Neutrophil (primary cell): ENCODE measurements at regions not wholly inside any gene's neighbourhood (a gene's known extent, or its start where the extent isn't known, plus 50 kb on each side); places are given as distances from the start of the nearest gene placed in this dataset.

Experiments
- H3K27ac ChIP-seq: fragments of 200-600 bp; sonication (generic); 2 replicates; pipeline ENCODE4 v1.5.1; 2016; ENCODE audit warnings: mild to moderate bottlenecking, moderate library complexity
- H3K27me3 ChIP-seq: fragments of 200-600 bp; sonication (generic); 2 replicates; pipeline ENCODE4 v1.6.0; 2016; ENCODE audit warnings: mild to moderate bottlenecking
- H3K36me3 ChIP-seq: fragments of 200-600 bp; sonication (generic); 2 replicates; pipeline ENCODE4 v1.5.1; 2017
- H3K4me1 ChIP-seq, 2 experiments: fragments of 200-600 bp in 1 of 2; sonication (generic) in 1 of 2; 1 replicate in 1 of 2; 2 replicates in 1 of 2; pipeline versions ENCODE4 v1.5.1 to v1.6.1; 2013 to 2016; ENCODE audit warnings: low read depth in 1 of 2, low read length in 1 of 2, mild to moderate bottlenecking in 1 of 2, moderate library complexity in 1 of 2; ENCODE audit not compliant: control insufficient read depth in 1 of 2, insufficient read depth in 1 of 2
- H3K4me3 ChIP-seq, 2 experiments: fragments of 200-600 bp in 1 of 2; sonication (generic) in 1 of 2; 1 replicate in 1 of 2; 2 replicates in 1 of 2; pipeline ENCODE4 v1.5.1; 2013 to 2016; ENCODE audit warnings: low read depth in 1 of 2, low read length in 1 of 2, mild to moderate bottlenecking in 1 of 2, moderate library complexity in 1 of 2
- H3K9me3 ChIP-seq: fragments of 200-600 bp; sonication (generic); 2 replicates; pipeline ENCODE4 v1.5.1; 2016
- TF ChIP-seq, protein P1 (sequence below): fragments of 200-600 bp; sonication (generic); IDR thresholded peaks from 2 replicates; pipeline ENCODE4 v1.5.1; 2016; ENCODE audit warnings: antibody characterized with exemption

DNA sequence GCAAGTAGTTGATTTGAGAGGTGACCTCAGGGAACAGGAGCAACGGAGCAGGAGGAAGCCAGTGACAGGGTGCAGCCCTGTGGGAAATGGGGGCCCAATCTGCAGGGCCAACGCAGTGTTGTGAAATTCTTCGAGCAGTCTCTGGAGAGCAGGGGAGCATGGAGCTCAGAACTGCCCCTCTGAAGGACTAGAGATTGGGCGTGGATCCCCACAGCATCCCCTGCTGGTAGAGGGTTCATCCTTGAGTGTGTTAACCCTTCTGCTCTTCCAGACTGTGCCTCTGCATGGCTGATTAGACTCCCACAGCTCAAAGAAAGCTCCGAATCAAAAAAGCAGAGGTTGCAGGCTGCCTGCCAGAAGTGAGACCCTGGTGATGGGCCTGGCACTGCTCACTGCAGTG lies 77.9 kb upstream of the UQCRFS1 start:
- no peak overlapping the region for H3K4me3 ChIP-seq
- no peak overlapping the region for H3K27ac ChIP-seq
- peaks cover 0 to 21% of the 10 kb centered on the region in 2 experiments for H3K4me1 ChIP-seq
- H3K36me3 ChIP-seq = no peaks in the 10 kb centered on the region
- H3K27me3 ChIP-seq = no peaks in the 10 kb centered on the region
- TF ChIP-seq, protein P1, sequence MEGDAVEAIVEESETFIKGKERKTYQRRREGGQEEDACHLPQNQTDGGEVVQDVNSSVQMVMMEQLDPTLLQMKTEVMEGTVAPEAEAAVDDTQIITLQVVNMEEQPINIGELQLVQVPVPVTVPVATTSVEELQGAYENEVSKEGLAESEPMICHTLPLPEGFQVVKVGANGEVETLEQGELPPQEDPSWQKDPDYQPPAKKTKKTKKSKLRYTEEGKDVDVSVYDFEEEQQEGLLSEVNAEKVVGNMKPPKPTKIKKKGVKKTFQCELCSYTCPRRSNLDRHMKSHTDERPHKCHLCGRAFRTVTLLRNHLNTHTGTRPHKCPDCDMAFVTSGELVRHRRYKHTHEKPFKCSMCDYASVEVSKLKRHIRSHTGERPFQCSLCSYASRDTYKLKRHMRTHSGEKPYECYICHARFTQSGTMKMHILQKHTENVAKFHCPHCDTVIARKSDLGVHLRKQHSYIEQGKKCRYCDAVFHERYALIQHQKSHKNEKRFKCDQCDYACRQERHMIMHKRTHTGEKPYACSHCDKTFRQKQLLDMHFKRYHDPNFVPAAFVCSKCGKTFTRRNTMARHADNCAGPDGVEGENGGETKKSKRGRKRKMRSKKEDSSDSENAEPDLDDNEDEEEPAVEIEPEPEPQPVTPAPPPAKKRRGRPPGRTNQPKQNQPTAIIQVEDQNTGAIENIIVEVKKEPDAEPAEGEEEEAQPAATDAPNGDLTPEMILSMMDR = no peak
- H3K9me3 ChIP-seq = no peaks in the 10 kb centered on the region

DNA sequence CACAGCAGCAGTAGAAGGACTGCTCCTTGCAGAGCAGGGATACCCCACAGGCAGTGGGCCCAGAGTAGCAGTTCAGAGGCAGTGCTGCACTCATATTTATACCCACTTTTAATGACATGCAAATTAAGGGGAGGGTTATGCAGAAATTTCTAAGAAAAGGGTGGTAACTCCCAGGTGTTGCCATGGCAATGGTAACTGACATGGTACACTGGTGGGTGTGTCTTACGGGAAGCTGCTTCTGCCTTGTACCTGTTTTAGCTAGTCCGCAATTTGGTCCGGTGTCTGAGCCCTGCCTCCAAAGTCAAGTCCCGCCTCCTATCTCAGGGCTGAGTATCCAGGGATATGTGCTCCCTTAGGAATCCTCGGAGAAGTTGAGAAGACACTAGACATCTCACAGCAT lies 79.2 kb upstream of the UQCRFS1 start:
- H3K4me1 ChIP-seq = peaks cover 4 to 30% of the 10 kb centered on the region in 2 experiments
- H3K36me3 ChIP-seq = no peaks in the 10 kb centered on the region
- H3K27me3 ChIP-seq = no peaks in the 10 kb centered on the region
- H3K9me3 ChIP-seq = no peaks in the 10 kb centered on the region
- H3K4me3 ChIP-seq = no peak overlapping the region
- TF ChIP-seq, protein P1 = no peak
- H3K27ac ChIP-seq = no peak overlapping the region

DNA sequence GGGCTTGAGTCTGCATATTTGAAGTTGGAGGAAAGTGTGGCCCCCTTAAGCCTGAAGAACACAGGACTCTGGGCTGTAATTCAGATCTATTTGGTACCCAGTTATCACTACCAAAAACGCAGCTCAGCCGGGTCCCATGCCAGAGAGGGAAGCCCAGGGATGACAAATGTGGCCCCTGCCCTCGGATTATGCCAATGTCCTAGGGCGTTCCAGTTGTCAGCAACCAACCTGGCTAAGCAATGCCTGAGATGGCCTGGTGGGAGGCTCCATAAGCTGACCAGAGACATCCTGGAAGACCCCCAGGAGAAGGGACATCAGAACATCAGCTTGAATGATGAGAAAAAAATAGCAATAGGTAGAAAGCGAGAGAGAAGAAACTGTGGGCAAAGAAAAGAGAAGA lies 79.6 kb upstream of the UQCRFS1 start:
- Histone ChIP-seq H3K27me3 (no peaks in the 10 kb centered on the region), H3K4me3 (no peak overlapping the region), H3K9me3 (no peaks in the 10 kb centered on the region), H3K27ac (no peak overlapping the region), H3K4me1 (peaks cover 4 to 30% of the 10 kb centered on the region in 2 experiments), H3K36me3 (no peaks in the 10 kb centered on the region)
- TF ChIP-seq, protein P1 = no peak

- H3K9me3 ChIP-seq = no peaks in the 10 kb centered on the region
- H3K4me3 ChIP-seq = no peak overlapping the region
- TF ChIP-seq, protein P1 = no peak
- H3K4me1 ChIP-seq = peaks cover 4 to 30% of the 10 kb centered on the region in 2 experiments
- H3K36me3 ChIP-seq = no peaks in the 10 kb centered on the region
- H3K27ac ChIP-seq = no peak overlapping the region
- no peaks in the 10 kb centered on the region for H3K27me3 ChIP-seq
Observed at GRCh38 chr19:29293292-29293691, 80.3 kb upstream of the UQCRFS1 start.

DNA sequence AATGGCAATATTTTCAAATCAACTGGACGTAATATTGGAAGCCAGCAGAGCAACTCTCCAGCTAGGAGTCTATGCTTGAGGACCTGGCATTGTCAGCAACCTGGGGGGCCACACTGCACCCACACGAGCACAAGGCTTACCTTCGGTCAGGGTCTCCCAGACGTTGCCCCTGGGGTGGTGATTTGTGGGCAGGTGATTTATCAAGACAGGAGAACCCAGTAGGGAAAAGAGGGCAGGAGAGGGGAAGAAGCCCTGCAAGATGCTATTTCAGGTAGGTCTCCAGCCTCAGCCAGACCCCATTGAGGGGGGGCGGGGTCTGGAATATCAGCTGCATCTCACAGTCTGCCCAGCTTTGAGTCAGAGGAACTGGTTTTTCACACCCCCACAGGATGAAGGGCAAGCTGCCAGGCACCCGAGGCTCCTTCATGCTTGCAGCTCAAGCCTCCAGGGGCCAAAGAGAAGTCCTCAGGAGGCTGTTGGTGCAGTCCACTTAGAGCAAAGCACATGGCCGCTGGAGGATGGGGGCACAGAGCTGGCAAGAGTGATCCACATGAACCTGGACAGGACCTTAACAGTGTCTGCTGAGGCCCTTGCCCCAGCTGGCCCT lies 80.9 kb upstream of the UQCRFS1 start:
- Histone ChIP-seq H3K27ac (no peak overlapping the region), H3K9me3 (no peaks in the 10 kb centered on the region), H3K4me3 (no peak overlapping the region), H3K27me3 (no peaks in the 10 kb centered on the region), H3K36me3 (no peaks in the 10 kb centered on the region), H3K4me1 (peaks cover 4 to 30% of the 10 kb centered on the region in 2 experiments)
- TF ChIP-seq, protein P1 = no peak
